ENCODE measurements at regions not wholly inside any gene's neighbourhood (a gene's known extent, or its start where the extent isn't known, plus 50 kb on each side); places are given as distances from the start of the nearest gene placed in this dataset.

DNA sequence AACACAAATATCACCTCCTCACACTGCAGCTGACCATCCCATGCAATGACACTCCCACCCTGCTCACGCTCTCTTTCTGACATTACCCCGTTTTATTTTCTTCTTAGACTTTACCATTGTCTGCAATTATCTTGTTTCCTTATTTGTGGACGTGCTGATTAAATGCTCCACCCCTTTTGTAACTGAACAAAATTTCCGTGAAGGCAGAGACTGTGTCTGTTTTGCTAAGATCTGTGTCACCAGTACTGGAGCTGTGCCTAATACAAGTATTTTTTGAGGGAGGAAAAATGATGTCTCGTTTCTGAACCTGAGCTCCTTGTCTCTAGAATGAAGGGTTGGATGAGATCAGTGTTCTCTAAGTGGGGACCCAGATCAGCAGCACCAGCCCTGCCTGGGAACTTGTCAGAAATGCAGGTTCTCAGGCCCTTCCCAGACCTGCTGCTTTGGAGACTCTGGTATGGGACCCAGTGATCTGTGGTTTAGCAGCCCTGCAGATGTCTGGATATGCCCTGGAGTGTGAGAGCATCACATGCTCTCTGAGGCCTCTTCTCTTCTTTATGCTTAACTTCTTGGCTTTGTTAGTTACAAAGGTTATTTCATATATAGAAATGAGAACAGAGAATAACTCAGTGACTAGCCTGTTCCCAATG, 181.7 kb upstream of the GAS1 start:
- TF ChIP-seq, protein P1, sequence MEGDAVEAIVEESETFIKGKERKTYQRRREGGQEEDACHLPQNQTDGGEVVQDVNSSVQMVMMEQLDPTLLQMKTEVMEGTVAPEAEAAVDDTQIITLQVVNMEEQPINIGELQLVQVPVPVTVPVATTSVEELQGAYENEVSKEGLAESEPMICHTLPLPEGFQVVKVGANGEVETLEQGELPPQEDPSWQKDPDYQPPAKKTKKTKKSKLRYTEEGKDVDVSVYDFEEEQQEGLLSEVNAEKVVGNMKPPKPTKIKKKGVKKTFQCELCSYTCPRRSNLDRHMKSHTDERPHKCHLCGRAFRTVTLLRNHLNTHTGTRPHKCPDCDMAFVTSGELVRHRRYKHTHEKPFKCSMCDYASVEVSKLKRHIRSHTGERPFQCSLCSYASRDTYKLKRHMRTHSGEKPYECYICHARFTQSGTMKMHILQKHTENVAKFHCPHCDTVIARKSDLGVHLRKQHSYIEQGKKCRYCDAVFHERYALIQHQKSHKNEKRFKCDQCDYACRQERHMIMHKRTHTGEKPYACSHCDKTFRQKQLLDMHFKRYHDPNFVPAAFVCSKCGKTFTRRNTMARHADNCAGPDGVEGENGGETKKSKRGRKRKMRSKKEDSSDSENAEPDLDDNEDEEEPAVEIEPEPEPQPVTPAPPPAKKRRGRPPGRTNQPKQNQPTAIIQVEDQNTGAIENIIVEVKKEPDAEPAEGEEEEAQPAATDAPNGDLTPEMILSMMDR (IDR thresholded peaks at IDR 0.05; ENCODE audit: low read depth, low read length, poor library complexity, severe bottlenecking), result no peak
- TF ChIP-seq EZH2phosphoT487 (IDR thresholded peaks at IDR 0.05; ENCODE audit: borderline replicate concordance, low read length), result no peak
- Histone ChIP-seq H3K4me1 (ENCODE audit: control insufficient read depth, low read length) (no peaks in the 10 kb centered on the region), H3K9me2 (replicated peaks; ENCODE audit: control insufficient read depth, low read length) (no peaks in the 10 kb centered on the region), H3K79me2 (ENCODE audit: control insufficient read depth, low read length) (no peaks in the 10 kb centered on the region), H3K4me3 (ENCODE audit: low read length) (no peak overlapping the region), H3K9me3 (ENCODE audit: control insufficient read depth, insufficient read depth, low read length) (no peaks in the 10 kb centered on the region), H3K4me2 (ENCODE audit: low read length) (no peak overlapping the region), H3K27ac (ENCODE audit: low read depth, low read length) (no peak overlapping the region), H3K27me3 (ENCODE audit: control insufficient read depth, low read length) (no peaks in the 10 kb centered on the region), H3K36me3 (ENCODE audit: control insufficient read depth, low read length) (no peaks in the 10 kb centered on the region), H4K20me1 (ENCODE audit: control insufficient read depth, insufficient read depth, low read depth, low read length) (no peaks in the 10 kb centered on the region), H3F3A (ENCODE audit: control insufficient read depth, insufficient read depth) (no peaks in the 10 kb centered on the region)

DNA sequence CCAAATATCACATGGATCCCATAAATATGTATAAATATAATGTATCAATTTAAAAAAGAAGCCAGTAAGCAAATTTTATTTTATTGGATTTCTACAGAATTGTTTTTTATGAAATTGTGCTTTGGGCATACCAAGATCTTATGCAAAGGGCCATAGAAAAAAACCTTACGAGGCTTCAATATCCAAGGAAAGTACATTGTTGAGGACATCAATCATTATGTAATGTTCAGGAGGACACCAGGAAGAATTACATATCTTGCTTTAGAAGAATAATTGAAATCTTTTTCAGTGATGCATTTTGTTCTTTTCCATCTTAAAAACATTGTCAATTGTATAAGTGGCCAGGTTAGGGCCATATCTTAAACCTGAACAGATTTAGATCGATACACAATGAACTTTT, 187.8 kb upstream of the GAS1 start:
- no peaks in the 10 kb centered on the region for H3K27me3 ChIP-seq (ENCODE audit: control insufficient read depth, low read length)
- no peak overlapping the region for H3K27ac ChIP-seq (ENCODE audit: low read depth, low read length)
- no peaks in the 10 kb centered on the region for H3K4me1 ChIP-seq (ENCODE audit: control insufficient read depth, low read length)
- H3K79me2 ChIP-seq (ENCODE audit: control insufficient read depth, low read length), result no peaks in the 10 kb centered on the region
- H3F3A ChIP-seq (ENCODE audit: control insufficient read depth, insufficient read depth), result no peaks in the 10 kb centered on the region
- no peak overlapping the region for H3K4me2 ChIP-seq (ENCODE audit: low read length)
- no peaks in the 10 kb centered on the region for H3K36me3 ChIP-seq (ENCODE audit: control insufficient read depth, low read length)
- no peaks in the 10 kb centered on the region for H3K9me2 ChIP-seq (replicated peaks; ENCODE audit: control insufficient read depth, low read length)
- H3K9me3 ChIP-seq (ENCODE audit: control insufficient read depth, insufficient read depth, low read length), result no peaks in the 10 kb centered on the region
- no peak for TF ChIP-seq EZH2phosphoT487 (IDR thresholded peaks at IDR 0.05; ENCODE audit: borderline replicate concordance, low read length)
- TF ChIP-seq, protein P1 (IDR thresholded peaks at IDR 0.05; ENCODE audit: low read depth, low read length, poor library complexity, severe bottlenecking), result no peak
- H3K4me3 ChIP-seq (ENCODE audit: low read length), result no peak overlapping the region
- H4K20me1 ChIP-seq (ENCODE audit: control insufficient read depth, insufficient read depth, low read depth, low read length), result no peaks in the 10 kb centered on the region

DNA sequence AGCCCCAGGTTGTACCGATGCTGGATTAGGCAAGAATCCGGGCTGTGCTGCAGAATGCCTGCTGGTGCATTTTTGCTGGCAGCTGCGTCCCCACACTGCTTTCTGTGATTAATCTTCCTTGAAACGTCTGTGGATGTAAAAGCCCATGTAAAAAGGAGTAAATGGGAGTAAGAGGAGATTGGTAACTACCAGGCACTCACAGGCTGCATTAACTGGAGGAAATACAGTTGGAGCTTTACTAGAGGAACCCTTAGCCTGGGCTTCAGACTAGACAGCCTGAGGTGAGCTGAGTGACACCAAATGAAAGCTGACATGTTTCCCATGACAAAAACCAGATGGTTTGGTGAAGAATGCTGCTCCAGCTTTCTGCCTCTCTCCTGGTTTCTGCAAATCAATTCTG, 190.4 kb upstream of the GAS1 start:
- H3K9me3 ChIP-seq (ENCODE audit: control insufficient read depth, insufficient read depth, low read length), result no peaks in the 10 kb centered on the region
- H3K4me2 ChIP-seq (ENCODE audit: low read length), result no peak overlapping the region
- H3K36me3 ChIP-seq (ENCODE audit: control insufficient read depth, low read length), result no peaks in the 10 kb centered on the region
- H3K27me3 ChIP-seq (ENCODE audit: control insufficient read depth, low read length), result no peaks in the 10 kb centered on the region
- H4K20me1 ChIP-seq (ENCODE audit: control insufficient read depth, insufficient read depth, low read depth, low read length), result no peaks in the 10 kb centered on the region
- no peak overlapping the region for H3K4me3 ChIP-seq (ENCODE audit: low read length)
- H3K79me2 ChIP-seq (ENCODE audit: control insufficient read depth, low read length), result no peaks in the 10 kb centered on the region
- no peaks in the 10 kb centered on the region for H3K4me1 ChIP-seq (ENCODE audit: control insufficient read depth, low read length)
- H3K27ac ChIP-seq (ENCODE audit: low read depth, low read length), result no peak overlapping the region
- no peaks in the 10 kb centered on the region for H3K9me2 ChIP-seq (replicated peaks; ENCODE audit: control insufficient read depth, low read length)
- H3F3A ChIP-seq (ENCODE audit: control insufficient read depth, insufficient read depth), result no peaks in the 10 kb centered on the region
- no peak for TF ChIP-seq EZH2phosphoT487 (IDR thresholded peaks at IDR 0.05; ENCODE audit: borderline replicate concordance, low read length)
- TF ChIP-seq, protein P1 (IDR thresholded peaks at IDR 0.05; ENCODE audit: low read depth, low read length, poor library complexity, severe bottlenecking), result no peak

All from DOHH2 (cell line).